HG02588 (cell line): ENCODE measurements at regions not wholly inside any gene's neighbourhood (a gene's known extent, or its start where the extent isn't known, plus 50 kb on each side); places are given as distances from the start of the nearest gene placed in this dataset.
A peak's percentile ranks its signal among the peaks of the same experiment; 100 is the strongest.
"Not testable (repeated sequence)": the region's sequence is repeated elsewhere in the genome, so short reads cannot be mapped to it uniquely, and the experiment has no call there.

ENCODE experiments used
- ATAC-seq: cut with Tn5 transposase; IDR thresholded peaks from one replicate; pipeline ENCODE4 v1.9.1; 2021; ENCODE audit warnings: mild to moderate bottlenecking, moderate library complexity; ENCODE audit not compliant: unreplicated experiment

- ATAC-seq = no peak
Measured at GRCh38 chr17:77085926-77086432, 54.8 kb upstream of the SEC14L1 start.

GRCh38 chr17:77086433-77087010 lies 54.2 kb upstream of the SEC14L1 start:
- no peak for ATAC-seq

DNA sequence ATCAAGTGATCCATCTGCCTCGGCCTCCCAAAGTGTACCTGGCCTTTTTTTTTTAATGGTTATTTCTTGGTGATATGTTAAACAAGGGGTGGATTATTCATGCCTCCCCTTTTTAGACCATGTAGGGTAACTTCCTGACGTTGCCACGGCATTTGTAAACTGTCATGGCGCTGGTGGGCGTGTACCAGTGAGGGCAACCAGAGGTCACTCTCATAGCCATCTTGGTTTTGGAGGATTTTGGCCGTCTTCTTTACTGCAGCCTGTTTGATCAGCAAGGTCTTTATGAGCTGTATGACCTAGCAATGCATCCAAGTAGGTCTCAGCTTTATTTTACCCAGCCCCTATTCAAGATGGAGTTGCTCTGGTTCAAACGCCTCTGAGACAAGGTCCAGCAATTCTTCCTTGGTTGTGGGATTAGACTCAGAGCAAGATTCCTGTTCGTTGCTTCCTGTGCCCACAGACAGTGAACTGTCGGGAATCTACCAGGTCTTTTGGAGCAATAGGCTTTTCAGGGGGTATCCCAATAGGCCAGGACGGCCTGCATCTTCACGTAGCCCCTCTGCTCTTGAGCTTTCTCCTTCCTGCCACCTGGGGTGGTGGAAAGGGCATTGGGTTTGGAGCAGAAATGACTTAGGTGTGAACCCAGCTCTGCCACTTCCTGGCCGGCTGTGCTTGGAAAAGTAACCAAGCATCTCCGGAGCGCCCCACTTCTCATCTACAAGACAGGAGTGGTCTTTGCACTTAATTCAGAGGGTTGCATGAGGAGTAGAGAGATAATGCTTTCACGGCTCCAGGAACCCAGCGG lies 52.9 kb upstream of the SEC14L1 start:
- ATAC-seq = no peak

DNA sequence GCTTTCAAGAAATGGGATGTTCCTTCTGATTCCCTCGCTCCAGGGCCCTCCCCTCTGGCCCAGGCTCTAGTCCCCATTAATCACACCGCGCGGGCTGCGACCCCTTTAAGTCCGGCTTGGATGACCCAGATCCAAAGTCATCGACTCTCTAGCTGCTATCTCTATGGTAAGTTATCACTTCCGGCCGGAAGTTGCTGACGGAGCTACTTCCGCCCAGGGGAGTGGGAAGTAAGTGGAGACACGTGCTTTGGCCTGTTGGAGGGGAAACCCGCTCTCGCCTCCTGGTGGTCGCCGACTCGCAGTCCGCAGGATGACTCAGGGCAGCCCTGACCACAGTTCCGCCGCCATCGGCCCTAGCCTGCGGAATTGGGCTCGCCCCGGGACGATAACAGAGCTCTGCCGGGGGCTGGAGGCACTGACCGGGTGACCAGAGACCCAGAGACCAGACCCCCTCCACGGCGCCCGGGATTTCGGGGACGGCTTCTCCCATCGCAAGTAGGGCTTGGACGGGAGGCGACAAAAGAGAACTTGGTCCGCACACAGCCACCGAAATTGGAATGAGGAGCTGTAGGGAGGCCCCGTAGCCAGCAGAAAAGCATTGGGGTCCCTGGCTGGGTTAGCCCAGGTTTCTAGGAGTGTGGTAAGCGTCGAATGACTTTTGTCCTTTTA lies 52.2 kb upstream of the SEC14L1 start:
- peak; percentile 77 for ATAC-seq

DNA sequence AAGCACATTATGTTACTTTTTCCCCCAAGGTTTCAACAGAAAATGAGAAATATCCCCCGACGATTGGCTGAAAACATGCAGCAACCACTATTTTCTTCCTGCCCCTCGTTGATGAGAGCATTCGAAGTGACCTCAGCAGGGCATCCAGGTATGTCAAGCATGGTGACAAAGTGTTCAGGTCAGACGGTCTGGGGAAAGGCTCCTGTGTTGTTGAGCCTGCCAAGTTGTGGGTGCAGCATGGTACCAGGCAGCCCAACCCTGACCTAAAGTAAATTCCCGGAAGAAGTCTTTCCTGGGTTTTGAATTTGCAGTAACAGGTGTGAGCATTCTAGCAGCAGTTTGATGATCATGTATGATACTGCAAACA lies 51.7 kb upstream of the SEC14L1 start:
- no peak for ATAC-seq

GRCh38 chr17:77089949-77090348 lies 50.8 kb upstream of the SEC14L1 start:
- ATAC-seq = not testable (repeated sequence)

GRCh38 chr17:77090476-77090875 lies 50.3 kb upstream of the SEC14L1 start:
- no peak for ATAC-seq
